HL-60 (cell line): ENCODE measurements at regions not wholly inside any gene's neighbourhood (a gene's known extent, or its start where the extent isn't known, plus 50 kb on each side); places are given as distances from the start of the nearest gene placed in this dataset.

ENCODE experiments used
- CTCF ChIP-seq: IDR thresholded peaks from one replicate; pipeline ENCODE4 v1.5.1; 2011; ENCODE audit warnings: low read length, control low read depth, inconsistent platforms; ENCODE audit not compliant: insufficient read depth
- GABPA ChIP-seq: IDR thresholded peaks from 2 replicates; pipeline ENCODE4 v1.6.1; 2012; ENCODE audit warnings: low read depth
- POLR2AphosphoS5 ChIP-seq: IDR thresholded peaks from 2 replicates; pipeline ENCODE4 v1.6.1; 2012; ENCODE audit warnings: low read depth
- REST ChIP-seq: IDR thresholded peaks from 2 replicates; pipeline ENCODE4 v1.6.1; 2012; ENCODE audit warnings: low read depth; ENCODE audit not compliant: insufficient replicate concordance
- SPI1 ChIP-seq: IDR thresholded peaks from 2 replicates; pipeline ENCODE4 v1.6.1; 2012; ENCODE audit warnings: low read depth, mild to moderate bottlenecking, borderline replicate concordance

GRCh38 chr7:41621953-41622831, 80.7 kb downstream of the INHBA start:
- no peak for TF ChIP-seq CTCF
- no peak for TF ChIP-seq POLR2AphosphoS5
- TF ChIP-seq SPI1: no peak
- no peak for TF ChIP-seq GABPA
- TF ChIP-seq REST: no peak
